ENCODE measurements at regions not wholly inside any gene's neighbourhood (a gene's known extent, or its start where the extent isn't known, plus 50 kb on each side); places are given as distances from the start of the nearest gene placed in this dataset.

DNA sequence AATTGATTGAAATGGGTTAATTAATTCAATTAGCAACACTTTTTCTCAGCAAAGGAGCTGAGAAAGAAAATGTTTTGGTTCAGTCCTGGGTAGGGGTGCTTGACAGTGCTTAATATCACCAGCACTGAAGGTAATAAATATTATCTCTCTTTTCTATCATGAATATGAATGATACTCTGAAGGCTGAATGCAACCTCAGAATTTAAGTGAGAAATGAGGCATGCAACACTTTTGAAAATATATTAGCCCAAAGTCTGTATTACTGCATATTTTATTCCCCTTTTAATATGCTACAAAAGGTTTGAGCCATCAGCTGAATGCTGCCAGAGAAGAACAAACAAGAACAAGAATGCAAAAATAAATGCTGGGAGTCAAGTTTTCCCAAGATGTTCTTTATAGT is 52.0 kb upstream of the SAMSN1 start:
- no peak overlapping the region for H3K4me3 ChIP-seq (ENCODE audit: low read depth, low read length)
- TF ChIP-seq, protein P1, sequence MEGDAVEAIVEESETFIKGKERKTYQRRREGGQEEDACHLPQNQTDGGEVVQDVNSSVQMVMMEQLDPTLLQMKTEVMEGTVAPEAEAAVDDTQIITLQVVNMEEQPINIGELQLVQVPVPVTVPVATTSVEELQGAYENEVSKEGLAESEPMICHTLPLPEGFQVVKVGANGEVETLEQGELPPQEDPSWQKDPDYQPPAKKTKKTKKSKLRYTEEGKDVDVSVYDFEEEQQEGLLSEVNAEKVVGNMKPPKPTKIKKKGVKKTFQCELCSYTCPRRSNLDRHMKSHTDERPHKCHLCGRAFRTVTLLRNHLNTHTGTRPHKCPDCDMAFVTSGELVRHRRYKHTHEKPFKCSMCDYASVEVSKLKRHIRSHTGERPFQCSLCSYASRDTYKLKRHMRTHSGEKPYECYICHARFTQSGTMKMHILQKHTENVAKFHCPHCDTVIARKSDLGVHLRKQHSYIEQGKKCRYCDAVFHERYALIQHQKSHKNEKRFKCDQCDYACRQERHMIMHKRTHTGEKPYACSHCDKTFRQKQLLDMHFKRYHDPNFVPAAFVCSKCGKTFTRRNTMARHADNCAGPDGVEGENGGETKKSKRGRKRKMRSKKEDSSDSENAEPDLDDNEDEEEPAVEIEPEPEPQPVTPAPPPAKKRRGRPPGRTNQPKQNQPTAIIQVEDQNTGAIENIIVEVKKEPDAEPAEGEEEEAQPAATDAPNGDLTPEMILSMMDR (IDR thresholded peaks at IDR 0.05; ENCODE audit: insufficient read depth, low read depth, low read length), result no peak
- no peak for DNase-seq (ENCODE audit: low read depth)
